ENCODE measurements at regions not wholly inside any gene's neighbourhood (a gene's known extent, or its start where the extent isn't known, plus 50 kb on each side); places are given as distances from the start of the nearest gene placed in this dataset.

GRCh38 chr2:150595803-150596470 is 108.5 kb upstream of the RND3 start:
- no peak for DNase-seq
- ATAC-seq: no peak
- intact Hi-C loops (cut with DNase I): no loop called here

- intact Hi-C loops (cut with DNase I): no loop called here
- DNase-seq (no peak), ATAC-seq (no peak)
Measured at GRCh38 chr2:150594299-150594698, 106.8 kb upstream of the RND3 start.

GRCh38 chr2:150591496-150592285 is 104.2 kb upstream of the RND3 start:
- no peak for DNase-seq
- intact Hi-C loops (cut with DNase I): no loop called here
- no peak for ATAC-seq

- DNase-seq (no peak), ATAC-seq (no peak)
- intact Hi-C loops (cut with DNase I): no loop called here
Measured at GRCh38 chr2:150589681-150590080, 102.2 kb upstream of the RND3 start.

- DNase-seq: no peak
- no peak for ATAC-seq
- intact Hi-C loops (cut with DNase I): no loop called here
Measured at GRCh38 chr2:150588506-150588870, 101.0 kb upstream of the RND3 start.

GRCh38 chr2:150587547-150588505 is 100.4 kb upstream of the RND3 start:
- intact Hi-C loops (cut with DNase I): no loop called here
- ATAC-seq (no peak), DNase-seq (no peak)

GRCh38 chr2:150586858-150587257 is 99.4 kb upstream of the RND3 start:
- ATAC-seq (peak; percentile 59 to 74), DNase-seq (no peak)
- intact Hi-C loops (cut with DNase I): no loop called here

- ATAC-seq (no peak), DNase-seq (no peak)
- intact Hi-C loops (cut with DNase I): no loop called here
Measured at GRCh38 chr2:150585221-150585971, 97.9 kb upstream of the RND3 start.

GRCh38 chr2:150584081-150584480 is 96.6 kb upstream of the RND3 start:
- ATAC-seq (no peak), DNase-seq (no peak)
- intact Hi-C loops (cut with DNase I): no loop called here

GRCh38 chr2:150581717-150582472 is 94.4 kb upstream of the RND3 start:
- no peak for ATAC-seq
- intact Hi-C loops (cut with DNase I): no loop called here
- no peak for DNase-seq

- no peak for DNase-seq
- intact Hi-C loops (cut with DNase I): no loop called here
- no peak for ATAC-seq
Measured at GRCh38 chr2:150578481-150578880, 91.0 kb upstream of the RND3 start.

- ATAC-seq (no peak), DNase-seq (no peak)
- intact Hi-C loops (cut with DNase I): no loop called here
Measured at GRCh38 chr2:150575861-150576260, 88.4 kb upstream of the RND3 start.

GRCh38 chr2:150572961-150573395 is 85.5 kb upstream of the RND3 start:
- ATAC-seq (no peak), DNase-seq (no peak)

GRCh38 chr2:150572194-150572766 is 84.8 kb upstream of the RND3 start:
- no peak for ATAC-seq
- intact Hi-C loops (cut with DNase I): no loop called here
- DNase-seq: no peak

More at GRCh38 chr2:150572961-150573395, 85.5 kb upstream of the RND3 start:
- intact Hi-C loops (cut with DNase I): no loop called here

- ATAC-seq (no peak), DNase-seq (no peak)
- intact Hi-C loops (cut with DNase I): no loop called here
Measured at GRCh38 chr2:150571121-150571520, 83.7 kb upstream of the RND3 start.

GRCh38 chr2:150570712-150571111 is 83.2 kb upstream of the RND3 start:
- intact Hi-C loops (cut with DNase I): no loop called here
- DNase-seq (no peak), ATAC-seq (no peak)

GRCh38 chr2:150569761-150570160 is 82.3 kb upstream of the RND3 start:
- no peak for ATAC-seq
- intact Hi-C loops (cut with DNase I): no loop called here
- no peak for DNase-seq

- ATAC-seq (no peak), DNase-seq (no peak)
- intact Hi-C loops (cut with DNase I): no loop called here
Measured at GRCh38 chr2:150567771-150568301, 80.4 kb upstream of the RND3 start.
